ENCODE measurements at regions not wholly inside any gene's neighbourhood (a gene's known extent, or its start where the extent isn't known, plus 50 kb on each side); places are given as distances from the start of the nearest gene placed in this dataset.

DNA sequence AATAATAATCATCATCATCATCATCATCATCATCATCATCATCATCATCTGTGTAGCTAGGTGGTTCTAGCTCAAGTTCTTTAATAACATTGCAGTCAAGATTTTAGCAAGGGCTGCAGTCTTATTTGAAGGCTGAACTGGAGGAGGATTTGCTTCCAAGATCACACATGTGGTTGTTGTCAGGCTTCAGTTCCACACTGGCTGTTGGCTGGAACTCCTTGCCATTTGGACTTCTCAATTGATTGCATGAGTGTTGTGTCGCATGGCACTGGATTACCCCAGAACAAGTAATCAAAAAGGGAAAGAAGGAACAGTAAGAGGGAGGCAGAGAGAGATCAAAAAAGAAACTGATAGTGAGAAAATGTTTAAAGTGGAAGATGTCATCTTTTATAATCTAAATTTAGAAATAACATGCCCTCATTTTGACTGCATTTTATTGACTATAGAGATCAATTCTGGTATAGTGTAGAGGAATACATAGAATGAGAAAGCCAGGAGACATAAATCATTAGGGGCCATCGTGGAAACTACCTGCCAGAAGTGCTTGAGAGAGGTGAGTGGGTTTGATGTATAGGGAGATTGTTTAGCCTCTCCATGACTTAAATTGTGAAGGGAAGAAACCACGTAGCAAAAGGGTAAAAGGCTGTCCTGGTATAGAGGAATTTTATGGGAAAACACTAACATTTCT is 346.6 kb upstream of the RBMS3 start:
- H3K4me3 ChIP-seq (ENCODE audit: low read depth, low read length), result no peak overlapping the region
- TF ChIP-seq MYC (IDR thresholded peaks at IDR 0.05; ENCODE audit: low read depth, low read length), result no peak
- no peak for TF ChIP-seq POLR2A (IDR thresholded peaks at IDR 0.05; ENCODE audit: extremely low read depth, insufficient read length)
- TF ChIP-seq MAX (IDR thresholded peaks at IDR 0.05; ENCODE audit: low read depth, low read length), result no peak
- TF ChIP-seq, protein P1, sequence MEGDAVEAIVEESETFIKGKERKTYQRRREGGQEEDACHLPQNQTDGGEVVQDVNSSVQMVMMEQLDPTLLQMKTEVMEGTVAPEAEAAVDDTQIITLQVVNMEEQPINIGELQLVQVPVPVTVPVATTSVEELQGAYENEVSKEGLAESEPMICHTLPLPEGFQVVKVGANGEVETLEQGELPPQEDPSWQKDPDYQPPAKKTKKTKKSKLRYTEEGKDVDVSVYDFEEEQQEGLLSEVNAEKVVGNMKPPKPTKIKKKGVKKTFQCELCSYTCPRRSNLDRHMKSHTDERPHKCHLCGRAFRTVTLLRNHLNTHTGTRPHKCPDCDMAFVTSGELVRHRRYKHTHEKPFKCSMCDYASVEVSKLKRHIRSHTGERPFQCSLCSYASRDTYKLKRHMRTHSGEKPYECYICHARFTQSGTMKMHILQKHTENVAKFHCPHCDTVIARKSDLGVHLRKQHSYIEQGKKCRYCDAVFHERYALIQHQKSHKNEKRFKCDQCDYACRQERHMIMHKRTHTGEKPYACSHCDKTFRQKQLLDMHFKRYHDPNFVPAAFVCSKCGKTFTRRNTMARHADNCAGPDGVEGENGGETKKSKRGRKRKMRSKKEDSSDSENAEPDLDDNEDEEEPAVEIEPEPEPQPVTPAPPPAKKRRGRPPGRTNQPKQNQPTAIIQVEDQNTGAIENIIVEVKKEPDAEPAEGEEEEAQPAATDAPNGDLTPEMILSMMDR (IDR thresholded peaks at IDR 0.05; ENCODE audit: low read depth, low read length), result no peak
- no peak for DNase-seq (ENCODE audit: low read depth)

DNA sequence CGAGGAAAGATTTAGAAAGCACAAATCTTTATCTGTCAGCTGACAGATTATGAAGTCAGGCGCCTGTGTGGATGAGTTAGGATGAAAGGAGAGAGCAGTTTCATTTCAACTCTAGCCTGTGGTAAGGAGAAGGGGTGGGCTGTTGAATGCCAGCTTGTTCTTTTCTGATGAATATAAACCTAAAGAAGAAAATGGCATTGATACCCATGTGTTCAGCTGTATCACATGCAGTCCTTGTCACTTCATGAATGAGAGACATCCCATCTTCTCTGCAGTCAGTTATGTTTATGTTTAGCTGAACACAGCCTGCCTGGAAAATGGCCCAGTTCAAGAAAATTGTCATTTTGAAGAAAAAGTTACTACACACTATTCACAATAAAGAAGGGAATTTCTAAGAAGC is 345.7 kb upstream of the RBMS3 start:
- H3K4me3 ChIP-seq (ENCODE audit: low read depth, low read length), result no peak overlapping the region
- DNase-seq (ENCODE audit: low read depth), result no peak
- TF ChIP-seq POLR2A (IDR thresholded peaks at IDR 0.05; ENCODE audit: extremely low read depth, insufficient read length) (no peak), MAX (IDR thresholded peaks at IDR 0.05; ENCODE audit: low read depth, low read length) (no peak), MYC (IDR thresholded peaks at IDR 0.05; ENCODE audit: low read depth, low read length) (no peak)
- TF ChIP-seq, protein P1 (IDR thresholded peaks at IDR 0.05; ENCODE audit: low read depth, low read length), result no peak

DNA sequence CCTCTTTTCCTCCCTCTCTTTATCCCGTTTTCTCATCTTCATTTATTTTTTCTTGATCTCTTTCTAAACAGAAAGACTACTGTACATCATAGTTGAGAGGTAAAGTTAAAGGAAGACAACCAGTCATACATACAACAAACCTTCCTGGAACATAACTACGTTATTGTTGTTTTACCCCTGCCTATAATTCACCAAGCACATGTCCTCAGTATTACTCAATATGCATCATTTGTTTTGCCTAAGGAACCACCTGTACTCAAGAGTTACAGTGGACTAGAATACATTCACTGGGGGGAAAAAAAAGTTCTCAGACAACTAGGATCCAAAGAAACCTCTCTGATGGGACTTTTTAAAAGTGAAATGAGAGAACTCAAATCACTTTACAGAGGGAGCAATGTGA is 344.7 kb upstream of the RBMS3 start:
- H3K4me3 ChIP-seq (ENCODE audit: low read depth, low read length), result no peak overlapping the region
- TF ChIP-seq POLR2A (IDR thresholded peaks at IDR 0.05; ENCODE audit: extremely low read depth, insufficient read length) (no peak), MAX (IDR thresholded peaks at IDR 0.05; ENCODE audit: low read depth, low read length) (no peak), MYC (IDR thresholded peaks at IDR 0.05; ENCODE audit: low read depth, low read length) (no peak)
- TF ChIP-seq, protein P1 (IDR thresholded peaks at IDR 0.05; ENCODE audit: low read depth, low read length), result no peak
- no peak for DNase-seq (ENCODE audit: low read depth)

DNA sequence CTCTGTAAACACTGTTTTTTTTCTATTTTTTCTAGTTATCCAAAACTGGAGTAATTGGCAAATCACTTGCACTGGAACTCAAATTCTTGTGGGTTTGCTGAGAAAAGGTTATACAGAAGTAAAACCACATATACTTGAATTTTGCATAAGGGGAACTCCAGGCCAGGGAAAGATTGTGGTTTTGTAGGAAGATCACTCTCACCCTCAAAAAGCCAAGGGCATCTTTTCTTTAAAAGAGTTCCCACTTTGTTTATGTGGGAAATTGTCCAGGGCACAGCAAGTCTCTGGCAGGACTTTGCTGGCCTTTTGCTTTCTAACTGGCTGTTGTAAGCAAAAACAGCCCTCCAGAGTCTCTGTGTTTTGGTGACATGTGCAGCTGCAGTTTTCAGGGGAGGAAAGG is 340.3 kb upstream of the RBMS3 start:
- H3K4me3 ChIP-seq (ENCODE audit: low read depth, low read length), result no peak overlapping the region
- DNase-seq (ENCODE audit: low read depth), result no peak
- TF ChIP-seq, protein P1 (IDR thresholded peaks at IDR 0.05; ENCODE audit: low read depth, low read length), result no peak
- TF ChIP-seq MYC (IDR thresholded peaks at IDR 0.05; ENCODE audit: low read depth, low read length) (no peak), MAX (IDR thresholded peaks at IDR 0.05; ENCODE audit: low read depth, low read length) (no peak), POLR2A (IDR thresholded peaks at IDR 0.05; ENCODE audit: extremely low read depth, insufficient read length) (no peak)

GRCh38 chr3:28940994-28941393 is 339.9 kb upstream of the RBMS3 start:
- no peak for TF ChIP-seq MYC (IDR thresholded peaks at IDR 0.05; ENCODE audit: low read depth, low read length)
- TF ChIP-seq POLR2A (IDR thresholded peaks at IDR 0.05; ENCODE audit: extremely low read depth, insufficient read length), result no peak
- TF ChIP-seq, protein P1 (IDR thresholded peaks at IDR 0.05; ENCODE audit: low read depth, low read length), result no peak
- no peak for TF ChIP-seq MAX (IDR thresholded peaks at IDR 0.05; ENCODE audit: low read depth, low read length)
- H3K4me3 ChIP-seq (ENCODE audit: low read depth, low read length), result no peak overlapping the region
- DNase-seq (ENCODE audit: low read depth), result no peak
